ENCODE measurements at regions not wholly inside any gene's neighbourhood (a gene's known extent, or its start where the extent isn't known, plus 50 kb on each side); places are given as distances from the start of the nearest gene placed in this dataset.
"Not testable (repeated sequence)": the region's sequence is repeated elsewhere in the genome, so short reads cannot be mapped to it uniquely, and the experiment has no call there.

DNA sequence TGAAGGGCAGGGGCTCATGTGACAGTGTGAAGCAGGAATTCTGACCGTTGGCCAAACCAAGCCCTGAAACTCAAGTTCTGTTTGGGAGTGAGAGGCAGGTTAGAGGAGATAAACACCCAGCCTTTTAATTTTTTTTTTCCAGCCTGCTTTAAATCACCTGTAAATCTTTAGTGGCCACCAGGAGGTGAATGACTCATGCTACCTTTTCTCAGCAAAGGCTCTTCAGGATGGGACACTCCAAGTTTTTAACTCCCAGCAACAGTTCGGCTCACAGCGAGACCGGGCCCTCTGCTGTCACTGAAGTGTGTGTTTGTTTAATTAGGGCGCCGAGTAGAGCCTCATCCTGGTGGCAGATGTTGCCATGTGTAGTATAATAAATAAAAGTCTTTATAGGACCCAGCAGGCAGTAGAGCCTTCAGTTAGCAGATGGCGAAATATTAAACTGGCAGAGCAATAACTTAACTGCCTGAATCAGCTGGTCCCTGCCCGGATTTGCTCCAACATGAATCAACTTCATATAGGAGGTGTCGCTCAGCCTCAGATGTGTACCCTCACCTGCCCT, 180.3 kb downstream of the NPIPA7 start:
- CTCF ChIA-PET (ENCODE audit: partially characterized antibody); H4K20me1 ChIP-seq (replicated peaks in 1 of 2; ENCODE audit: control insufficient read depth in 1 of 2, insufficient read depth in 2 of 2, low read length in 2 of 2): not testable (repeated sequence)

DNA sequence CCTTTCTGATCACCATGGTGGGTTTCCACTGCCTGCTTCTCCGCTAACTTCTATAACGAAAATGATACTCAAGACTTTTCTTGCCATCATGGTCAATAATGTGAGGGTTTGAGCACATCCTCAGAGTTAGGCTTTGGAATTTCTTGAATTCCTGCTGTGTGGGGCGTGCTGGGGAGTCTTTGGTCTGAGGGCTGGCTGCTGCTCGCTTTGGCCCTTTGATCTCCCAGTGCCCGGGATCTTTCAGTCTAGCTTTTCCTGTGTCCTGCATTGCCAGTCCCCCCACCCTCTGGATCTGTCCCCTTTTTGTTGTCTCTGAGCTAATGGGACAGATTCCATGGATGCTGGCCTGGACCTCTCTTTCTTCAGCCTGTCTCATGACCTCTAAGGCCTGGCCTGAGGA, 182.6 kb downstream of the NPIPA7 start:
- FAIRE-seq; CTCF ChIA-PET (ENCODE audit: partially characterized antibody); DNase-seq (ENCODE audit: low read depth in 1 of 2, low spot score in 2 of 2); H3K9ac ChIP-seq (replicated peaks in 1 of 4; ENCODE audit: extremely low read depth in 1 of 4, low read depth in 3 of 4, low read length in 3 of 4); H3K4ac ChIP-seq (replicated peaks; ENCODE audit: insufficient read length, low read depth, low read length); H3K4me2 ChIP-seq (ENCODE audit: insufficient read depth in 1 of 2, low read depth in 2 of 2, low read length in 2 of 2); H3K4me3 ChIP-seq (ENCODE audit: extremely low read depth in 1 of 4, insufficient read depth in 2 of 4, low read depth in 3 of 4, low read length in 4 of 4); H3K23ac ChIP-seq (ENCODE audit: insufficient read length); H4K8ac ChIP-seq (ENCODE audit: extremely low read depth, insufficient read depth, low read length); H3K23me2 ChIP-seq (ENCODE audit: low read depth, low read length); H3K56ac ChIP-seq (replicated peaks; ENCODE audit: insufficient read length, low read depth, low read length); H4K5ac ChIP-seq (ENCODE audit: insufficient read length, low read depth, low read length); H2BK12ac ChIP-seq (ENCODE audit: low read depth, low read length); H2AFZ ChIP-seq (ENCODE audit: low read length); H3K18ac ChIP-seq (ENCODE audit: extremely low read depth, low read length); H3K79me2 ChIP-seq (ENCODE audit: control insufficient read depth in 1 of 2, insufficient read depth in 2 of 2, low read length in 2 of 2); H3K27me3 ChIP-seq (replicated peaks in 1 of 4; ENCODE audit: control insufficient read depth in 3 of 4, extremely low read depth in 1 of 4, insufficient read depth in 3 of 4, low read length in 3 of 4); H2BK15ac ChIP-seq (ENCODE audit: low read length); H3K4me1 ChIP-seq (replicated peaks in 1 of 4; ENCODE audit: control insufficient read depth in 3 of 4, insufficient read depth in 4 of 4, low read length in 3 of 4); H2BK120ac ChIP-seq (replicated peaks; ENCODE audit: low read depth, low read length); H2BK5ac ChIP-seq (ENCODE audit: low read depth, low read length); POLR2A ChIA-PET (ENCODE audit: partially characterized antibody); H3K79me1 ChIP-seq (ENCODE audit: low read depth, low read length); H2BK20ac ChIP-seq (ENCODE audit: low read length); H3K14ac ChIP-seq (ENCODE audit: insufficient read length); H3K36me3 ChIP-seq (ENCODE audit: control insufficient read depth in 2 of 4, insufficient read depth in 4 of 4, low read length in 3 of 4); H2AK5ac ChIP-seq (ENCODE audit: low read depth, low read length); H3K9me3 ChIP-seq (ENCODE audit: insufficient read depth in 2 of 2, low read depth in 1 of 2, low read length in 1 of 2); H4K91ac ChIP-seq (replicated peaks; ENCODE audit: insufficient read length, low read length); H4K20me1 ChIP-seq (replicated peaks in 1 of 2; ENCODE audit: control insufficient read depth in 1 of 2, insufficient read depth in 2 of 2, low read length in 2 of 2); H3K27ac ChIP-seq (ENCODE audit: low read depth, low read length): not testable (repeated sequence)
- 78% methylated on average over 5 of the region's 5 CpGs; no CpG with 5 or more reads in 1 of the 2 experiments for WGBS, 2 experiments (ENCODE audit: extremely low coverage in 1 of 2, insufficient coverage in 1 of 2, insufficient read length in 1 of 2, insufficient replicate concordance in 2 of 2, low coverage in 1 of 2, low lambda C conversion rate in 2 of 2, missing lambda C conversion rate in 1 of 2)

More for the DNA sequence above, 180.3 kb downstream of the NPIPA7 start:
- H2AK5ac ChIP-seq (ENCODE audit: low read depth, low read length); H3K4ac ChIP-seq (replicated peaks; ENCODE audit: insufficient read length, low read depth, low read length); H3K4me2 ChIP-seq (ENCODE audit: insufficient read depth in 1 of 2, low read depth in 2 of 2, low read length in 2 of 2); H2AFZ ChIP-seq (ENCODE audit: low read length); H3K9me3 ChIP-seq (ENCODE audit: insufficient read depth in 2 of 2, low read depth in 1 of 2, low read length in 1 of 2); H3K79me2 ChIP-seq (ENCODE audit: control insufficient read depth in 1 of 2, insufficient read depth in 2 of 2, low read length in 2 of 2); DNase-seq (ENCODE audit: low read depth in 1 of 2, low spot score in 2 of 2); H3K4me1 ChIP-seq (replicated peaks in 1 of 4; ENCODE audit: control insufficient read depth in 3 of 4, insufficient read depth in 4 of 4, low read length in 3 of 4); H3K79me1 ChIP-seq (ENCODE audit: low read depth, low read length); FAIRE-seq; H3K23ac ChIP-seq (ENCODE audit: insufficient read length); H2BK20ac ChIP-seq (ENCODE audit: low read length); H3K4me3 ChIP-seq (ENCODE audit: extremely low read depth in 1 of 4, insufficient read depth in 2 of 4, low read depth in 3 of 4, low read length in 4 of 4); H3K27ac ChIP-seq (ENCODE audit: low read depth, low read length); H4K91ac ChIP-seq (replicated peaks; ENCODE audit: insufficient read length, low read length); H4K8ac ChIP-seq (ENCODE audit: extremely low read depth, insufficient read depth, low read length); H2BK15ac ChIP-seq (ENCODE audit: low read length); H4K5ac ChIP-seq (ENCODE audit: insufficient read length, low read depth, low read length); POLR2A ChIA-PET (ENCODE audit: partially characterized antibody); H2BK5ac ChIP-seq (ENCODE audit: low read depth, low read length); H3K23me2 ChIP-seq (ENCODE audit: low read depth, low read length); H2BK120ac ChIP-seq (replicated peaks; ENCODE audit: low read depth, low read length); H3K9ac ChIP-seq (replicated peaks in 1 of 4; ENCODE audit: extremely low read depth in 1 of 4, low read depth in 3 of 4, low read length in 3 of 4); H3K56ac ChIP-seq (replicated peaks; ENCODE audit: insufficient read length, low read depth, low read length); H3K18ac ChIP-seq (ENCODE audit: extremely low read depth, low read length); H3K14ac ChIP-seq (ENCODE audit: insufficient read length); H3K36me3 ChIP-seq (ENCODE audit: control insufficient read depth in 2 of 4, insufficient read depth in 4 of 4, low read length in 3 of 4); H3K27me3 ChIP-seq (replicated peaks in 1 of 4; ENCODE audit: control insufficient read depth in 3 of 4, extremely low read depth in 1 of 4, insufficient read depth in 3 of 4, low read length in 3 of 4); H2BK12ac ChIP-seq (ENCODE audit: low read depth, low read length): not testable (repeated sequence)
- 98% methylated on average over 6 of the region's 9 CpGs; no CpG with 5 or more reads in 1 of the 2 experiments for WGBS, 2 experiments (ENCODE audit: extremely low coverage in 1 of 2, insufficient coverage in 1 of 2, insufficient read length in 1 of 2, insufficient replicate concordance in 2 of 2, low coverage in 1 of 2, low lambda C conversion rate in 2 of 2, missing lambda C conversion rate in 1 of 2)

Measured in H1 (cell line).